ENCODE measurements at regions not wholly inside any gene's neighbourhood (a gene's known extent, or its start where the extent isn't known, plus 50 kb on each side); places are given as distances from the start of the nearest gene placed in this dataset.

DNA sequence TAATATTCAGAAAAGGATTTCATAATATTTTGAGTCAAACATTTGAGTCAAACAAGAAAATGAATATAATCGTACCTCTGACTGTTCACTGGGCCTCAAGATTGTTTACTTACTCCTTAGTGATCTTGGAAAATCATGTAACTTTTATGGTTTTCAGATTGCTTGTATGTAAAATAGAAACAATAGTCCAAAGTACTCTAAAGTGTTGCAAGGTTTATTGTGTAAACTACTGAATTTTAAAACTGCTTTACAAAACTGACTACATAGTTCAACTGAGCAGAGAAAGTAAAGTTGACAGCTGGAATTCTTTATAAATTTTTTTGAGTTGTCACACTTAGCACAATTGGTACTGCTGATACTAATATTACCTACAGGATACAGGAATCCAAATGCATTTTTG is 931.0 kb downstream of the NCAM2 start:
- H3K27me3 Mint-ChIP-seq (ENCODE audit: low read depth): no peaks in the 10 kb centered on the region
- no peak overlapping the region for H3K4me3 Mint-ChIP-seq
- H3K36me3 Mint-ChIP-seq: no peaks in the 10 kb centered on the region
- ATAC-seq (no peak), DNase-seq (ENCODE audit: low spot score) (no peak)
- peaks cover 26% of the 10 kb centered on the region for H3K4me1 Mint-ChIP-seq
- TF ChIP-seq, protein P1, sequence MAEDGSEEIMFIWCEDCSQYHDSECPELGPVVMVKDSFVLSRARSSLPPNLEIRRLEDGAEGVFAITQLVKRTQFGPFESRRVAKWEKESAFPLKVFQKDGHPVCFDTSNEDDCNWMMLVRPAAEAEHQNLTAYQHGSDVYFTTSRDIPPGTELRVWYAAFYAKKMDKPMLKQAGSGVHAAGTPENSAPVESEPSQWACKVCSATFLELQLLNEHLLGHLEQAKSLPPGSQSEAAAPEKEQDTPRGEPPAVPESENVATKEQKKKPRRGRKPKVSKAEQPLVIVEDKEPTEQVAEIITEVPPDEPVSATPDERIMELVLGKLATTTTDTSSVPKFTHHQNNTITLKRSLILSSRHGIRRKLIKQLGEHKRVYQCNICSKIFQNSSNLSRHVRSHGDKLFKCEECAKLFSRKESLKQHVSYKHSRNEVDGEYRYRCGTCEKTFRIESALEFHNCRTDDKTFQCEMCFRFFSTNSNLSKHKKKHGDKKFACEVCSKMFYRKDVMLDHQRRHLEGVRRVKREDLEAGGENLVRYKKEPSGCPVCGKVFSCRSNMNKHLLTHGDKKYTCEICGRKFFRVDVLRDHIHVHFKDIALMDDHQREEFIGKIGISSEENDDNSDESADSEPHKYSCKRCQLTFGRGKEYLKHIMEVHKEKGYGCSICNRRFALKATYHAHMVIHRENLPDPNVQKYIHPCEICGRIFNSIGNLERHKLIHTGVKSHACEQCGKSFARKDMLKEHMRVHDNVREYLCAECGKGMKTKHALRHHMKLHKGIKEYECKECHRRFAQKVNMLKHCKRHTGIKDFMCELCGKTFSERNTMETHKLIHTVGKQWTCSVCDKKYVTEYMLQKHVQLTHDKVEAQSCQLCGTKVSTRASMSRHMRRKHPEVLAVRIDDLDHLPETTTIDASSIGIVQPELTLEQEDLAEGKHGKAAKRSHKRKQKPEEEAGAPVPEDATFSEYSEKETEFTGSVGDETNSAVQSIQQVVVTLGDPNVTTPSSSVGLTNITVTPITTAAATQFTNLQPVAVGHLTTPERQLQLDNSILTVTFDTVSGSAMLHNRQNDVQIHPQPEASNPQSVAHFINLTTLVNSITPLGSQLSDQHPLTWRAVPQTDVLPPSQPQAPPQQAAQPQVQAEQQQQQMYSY (CRISPR knock-in tag; IDR thresholded peaks at IDR 0.05): no peak
- TF ChIP-seq NFE2L1 (CRISPR knock-in tag; IDR thresholded peaks at IDR 0.05): no peak
- TF ChIP-seq SMAD4 (CRISPR knock-in tag; IDR thresholded peaks at IDR 0.05): no peak
- TF ChIP-seq, protein P2, sequence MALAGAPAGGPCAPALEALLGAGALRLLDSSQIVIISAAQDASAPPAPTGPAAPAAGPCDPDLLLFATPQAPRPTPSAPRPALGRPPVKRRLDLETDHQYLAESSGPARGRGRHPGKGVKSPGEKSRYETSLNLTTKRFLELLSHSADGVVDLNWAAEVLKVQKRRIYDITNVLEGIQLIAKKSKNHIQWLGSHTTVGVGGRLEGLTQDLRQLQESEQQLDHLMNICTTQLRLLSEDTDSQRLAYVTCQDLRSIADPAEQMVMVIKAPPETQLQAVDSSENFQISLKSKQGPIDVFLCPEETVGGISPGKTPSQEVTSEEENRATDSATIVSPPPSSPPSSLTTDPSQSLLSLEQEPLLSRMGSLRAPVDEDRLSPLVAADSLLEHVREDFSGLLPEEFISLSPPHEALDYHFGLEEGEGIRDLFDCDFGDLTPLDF (CRISPR knock-in tag; IDR thresholded peaks at IDR 0.05): no peak
- H3K9me3 Mint-ChIP-seq: no peaks in the 10 kb centered on the region
- CTCF ChIA-PET: no interaction called here
- no peak overlapping the region for H3K27ac Mint-ChIP-seq
- POLR2A ChIA-PET: no interaction called here

DNA sequence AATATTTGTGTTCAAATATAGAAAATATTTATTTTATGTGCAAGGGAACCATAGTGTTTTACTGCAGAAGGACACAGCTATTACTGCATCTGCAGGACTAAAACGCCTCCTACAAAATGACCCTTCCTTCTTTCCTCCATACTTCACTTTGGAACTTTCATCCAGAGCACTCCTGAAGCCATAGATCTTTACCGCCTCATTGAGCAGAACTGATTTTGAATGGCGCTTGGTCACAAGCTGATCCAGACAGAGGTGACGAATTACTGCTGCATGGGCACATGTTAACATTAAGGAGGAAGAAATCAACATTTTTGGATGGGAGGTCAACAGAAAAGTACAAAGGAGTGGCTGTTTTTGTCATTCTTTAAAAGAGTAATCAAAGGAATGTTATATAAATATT is 931.6 kb downstream of the NCAM2 start:
- no peak for TF ChIP-seq TCF7 (CRISPR knock-in tag; IDR thresholded peaks at IDR 0.05; ENCODE audit: low read depth)
- TF ChIP-seq, protein P3, sequence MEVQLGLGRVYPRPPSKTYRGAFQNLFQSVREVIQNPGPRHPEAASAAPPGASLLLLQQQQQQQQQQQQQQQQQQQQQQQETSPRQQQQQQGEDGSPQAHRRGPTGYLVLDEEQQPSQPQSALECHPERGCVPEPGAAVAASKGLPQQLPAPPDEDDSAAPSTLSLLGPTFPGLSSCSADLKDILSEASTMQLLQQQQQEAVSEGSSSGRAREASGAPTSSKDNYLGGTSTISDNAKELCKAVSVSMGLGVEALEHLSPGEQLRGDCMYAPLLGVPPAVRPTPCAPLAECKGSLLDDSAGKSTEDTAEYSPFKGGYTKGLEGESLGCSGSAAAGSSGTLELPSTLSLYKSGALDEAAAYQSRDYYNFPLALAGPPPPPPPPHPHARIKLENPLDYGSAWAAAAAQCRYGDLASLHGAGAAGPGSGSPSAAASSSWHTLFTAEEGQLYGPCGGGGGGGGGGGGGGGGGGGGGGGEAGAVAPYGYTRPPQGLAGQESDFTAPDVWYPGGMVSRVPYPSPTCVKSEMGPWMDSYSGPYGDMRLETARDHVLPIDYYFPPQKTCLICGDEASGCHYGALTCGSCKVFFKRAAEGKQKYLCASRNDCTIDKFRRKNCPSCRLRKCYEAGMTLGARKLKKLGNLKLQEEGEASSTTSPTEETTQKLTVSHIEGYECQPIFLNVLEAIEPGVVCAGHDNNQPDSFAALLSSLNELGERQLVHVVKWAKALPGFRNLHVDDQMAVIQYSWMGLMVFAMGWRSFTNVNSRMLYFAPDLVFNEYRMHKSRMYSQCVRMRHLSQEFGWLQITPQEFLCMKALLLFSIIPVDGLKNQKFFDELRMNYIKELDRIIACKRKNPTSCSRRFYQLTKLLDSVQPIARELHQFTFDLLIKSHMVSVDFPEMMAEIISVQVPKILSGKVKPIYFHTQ (CRISPR knock-in tag; IDR thresholded peaks at IDR 0.05): no peak
- TF ChIP-seq GABPB1 (CRISPR knock-in tag; IDR thresholded peaks at IDR 0.05): no peak
- no peak for TF ChIP-seq RORB (CRISPR knock-in tag; IDR thresholded peaks at IDR 0.05)
- no peak for TF ChIP-seq ELF4 (CRISPR knock-in tag; IDR thresholded peaks at IDR 0.05; ENCODE audit: low read depth)
- no peak for TF ChIP-seq RELA (CRISPR knock-in tag; IDR thresholded peaks at IDR 0.05; ENCODE audit: borderline replicate concordance)
- TF ChIP-seq, protein P1 (CRISPR knock-in tag; IDR thresholded peaks at IDR 0.05): no peak
- TF ChIP-seq, protein P4, sequence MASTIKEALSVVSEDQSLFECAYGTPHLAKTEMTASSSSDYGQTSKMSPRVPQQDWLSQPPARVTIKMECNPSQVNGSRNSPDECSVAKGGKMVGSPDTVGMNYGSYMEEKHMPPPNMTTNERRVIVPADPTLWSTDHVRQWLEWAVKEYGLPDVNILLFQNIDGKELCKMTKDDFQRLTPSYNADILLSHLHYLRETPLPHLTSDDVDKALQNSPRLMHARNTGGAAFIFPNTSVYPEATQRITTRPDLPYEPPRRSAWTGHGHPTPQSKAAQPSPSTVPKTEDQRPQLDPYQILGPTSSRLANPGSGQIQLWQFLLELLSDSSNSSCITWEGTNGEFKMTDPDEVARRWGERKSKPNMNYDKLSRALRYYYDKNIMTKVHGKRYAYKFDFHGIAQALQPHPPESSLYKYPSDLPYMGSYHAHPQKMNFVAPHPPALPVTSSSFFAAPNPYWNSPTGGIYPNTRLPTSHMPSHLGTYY (CRISPR knock-in tag; IDR thresholded peaks at IDR 0.05): no peak
- no peak for TF ChIP-seq KAT7 (CRISPR knock-in tag; IDR thresholded peaks at IDR 0.05; ENCODE audit: borderline replicate concordance)
- no peak for TF ChIP-seq OVOL2 (CRISPR knock-in tag; IDR thresholded peaks at IDR 0.05; ENCODE audit: borderline replicate concordance)
- TF ChIP-seq NFATC4 (CRISPR knock-in tag; IDR thresholded peaks at IDR 0.05): no peak
- TF ChIP-seq EMX1 (CRISPR knock-in tag; IDR thresholded peaks at IDR 0.05): no peak
- TF ChIP-seq, protein P5, sequence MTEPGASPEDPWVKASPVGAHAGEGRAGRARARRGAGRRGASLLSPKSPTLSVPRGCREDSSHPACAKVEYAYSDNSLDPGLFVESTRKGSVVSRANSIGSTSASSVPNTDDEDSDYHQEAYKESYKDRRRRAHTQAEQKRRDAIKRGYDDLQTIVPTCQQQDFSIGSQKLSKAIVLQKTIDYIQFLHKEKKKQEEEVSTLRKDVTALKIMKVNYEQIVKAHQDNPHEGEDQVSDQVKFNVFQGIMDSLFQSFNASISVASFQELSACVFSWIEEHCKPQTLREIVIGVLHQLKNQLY (CRISPR knock-in tag; IDR thresholded peaks at IDR 0.05): no peak
- no peak for TF ChIP-seq CBFB (CRISPR knock-in tag; IDR thresholded peaks at IDR 0.05; ENCODE audit: low read depth)
- TF ChIP-seq ZNF121 (CRISPR knock-in tag; IDR thresholded peaks at IDR 0.05): no peak
- Mint-ChIP-seq H3K4me1 (peaks cover 26% of the 10 kb centered on the region), H3K27me3 (ENCODE audit: low read depth) (no peaks in the 10 kb centered on the region), H3K4me3 (no peak overlapping the region), H3K36me3 (no peaks in the 10 kb centered on the region), H3K27ac (no peak overlapping the region), H3K9me3 (no peaks in the 10 kb centered on the region)
- ChIA-PET POLR2A (no interaction called here), CTCF (interaction anchor here (1.8 kb wide), 1 partner anchor 8 kb away, joined by 7 read pairs; no protein-coding TSS in a partner anchor)
- ATAC-seq (no peak), DNase-seq (ENCODE audit: low spot score) (no peak)

Data from WTC11 (cell line).